Stomach (tissue), 4 donors: ENCODE measurements at regions not wholly inside any gene's neighbourhood (a gene's known extent, or its start where the extent isn't known, plus 50 kb on each side); places are given as distances from the start of the nearest gene placed in this dataset.

Experiments used
- CTCF ChIP-seq, 7 experiments: fragments of 450-650 bp in 4 of 7; fragments of 200-600 bp in 3 of 7; sonication (generic) in 3 of 7; IDR thresholded peaks; one replicate each; pipeline ENCODE4 v1.5.1; 2016 to 2019; ENCODE audit warnings: antibody characterized with exemption in 7 of 7, control low read depth in 2 of 7, mild to moderate bottlenecking in 1 of 7
- EP300 ChIP-seq: sonication (generic); formaldehyde crosslinking; IDR thresholded peaks from one replicate; pipeline ENCODE4 v1.6.1; 2017; ENCODE audit warnings: antibody characterized with exemption
- POLR2A ChIP-seq, 4 donors: fragments of 450-650 bp; IDR thresholded peaks; one replicate each; pipeline ENCODE4 v1.6.1; 2016; ENCODE audit warnings: antibody characterized with exemption in 4 of 4, control low read depth in 2 of 4, mild to moderate bottlenecking in 1 of 4, moderate library complexity in 1 of 4

DNA sequence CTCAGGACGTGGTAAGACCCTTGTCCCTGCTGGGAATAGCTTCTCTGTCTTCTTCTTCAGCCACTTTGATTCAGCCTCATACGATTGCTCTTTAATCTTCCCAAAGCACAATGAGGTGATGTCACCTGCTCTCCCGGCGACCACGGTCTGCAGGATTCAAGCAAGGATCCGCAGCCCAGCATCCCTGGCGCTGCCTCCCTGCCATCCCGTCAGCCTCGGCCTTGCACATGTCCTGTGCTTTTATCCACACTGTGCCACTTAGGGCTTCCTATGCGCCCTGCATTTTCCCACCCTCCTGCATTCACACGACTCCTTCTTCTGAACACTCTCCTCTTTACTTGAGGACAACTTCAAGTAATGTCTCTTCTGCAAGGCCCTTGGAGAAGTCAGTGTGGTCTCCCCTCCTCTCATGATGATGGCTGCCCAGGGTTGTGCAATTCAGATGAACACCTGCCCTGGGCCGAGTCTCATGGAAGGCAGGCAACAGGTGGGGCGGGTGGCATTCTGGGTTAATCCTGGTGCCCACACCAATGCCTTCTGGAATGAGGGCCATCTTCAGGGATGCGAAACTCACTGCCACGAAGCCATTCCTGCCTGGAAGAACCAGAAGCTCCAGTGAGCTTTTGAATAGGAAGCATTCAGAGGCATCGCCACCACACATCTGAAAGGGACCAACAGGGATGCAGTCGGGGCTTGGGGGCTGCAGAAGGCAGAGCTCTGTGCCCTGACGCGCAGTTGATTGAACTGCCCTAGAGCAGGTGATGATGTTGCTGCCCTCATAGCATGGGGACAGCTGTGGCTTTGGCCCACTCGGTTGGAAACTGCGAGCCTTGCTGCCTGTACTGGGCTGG, 287.5 kb downstream of the GLRX3 start:
- TF ChIP-seq POLR2A (IDR thresholded peaks at IDR 0.05): no peak
- TF ChIP-seq EP300: no peak
- TF ChIP-seq CTCF (IDR thresholded peaks at IDR 0.05): no peak
